Suprapubic skin (tissue), 4 donors: ENCODE measurements at regions not wholly inside any gene's neighbourhood (a gene's known extent, or its start where the extent isn't known, plus 50 kb on each side); places are given as distances from the start of the nearest gene placed in this dataset.

Experiments used
- DNase-seq, 2 donors: peaks; one replicate each; pipeline ENCODE4 v3.0.0-alpha.2; 2019; ENCODE audit warnings: low spot score in 2 of 2
- H3K27ac ChIP-seq: fragments of 200-600 bp; sonication (generic); one replicate; pipeline ENCODE4 v1.5.1; 2019
- H3K27me3 ChIP-seq: fragments of 200-600 bp; sonication (generic); one replicate; pipeline ENCODE4 v1.5.1; 2019
- H3K36me3 ChIP-seq: fragments of 200-600 bp; sonication (generic); one replicate; pipeline ENCODE4 v1.5.1; 2019
- H3K4me1 ChIP-seq: fragments of 200-600 bp; sonication (generic); one replicate; pipeline ENCODE4 v1.5.1; 2019
- H3K4me3 ChIP-seq: fragments of 200-600 bp; sonication (generic); one replicate; pipeline ENCODE4 v1.5.1; 2019; ENCODE audit warnings: mild to moderate bottlenecking
- H3K9me3 ChIP-seq: fragments of 200-600 bp; sonication (generic); one replicate; pipeline ENCODE4 v1.5.1; 2019
- CTCF ChIP-seq, 2 donors: fragments of 200-600 bp in 1 of 2; fragments of 450-650 bp in 1 of 2; sonication (generic) in 1 of 2; IDR thresholded peaks; one replicate each; pipeline ENCODE4 v1.5.1; 2016 to 2019; ENCODE audit warnings: antibody characterized with exemption in 2 of 2, mild to moderate bottlenecking in 1 of 2, moderate library complexity in 1 of 2
- EP300 ChIP-seq: sonication (generic); formaldehyde crosslinking; IDR thresholded peaks from one replicate; pipeline ENCODE4 v1.6.1; 2017; ENCODE audit warnings: antibody characterized with exemption
- POLR2A ChIP-seq, 2 donors: fragments of 450-650 bp; IDR thresholded peaks; one replicate each; pipeline ENCODE4 v1.6.1; 2017; ENCODE audit warnings: antibody characterized with exemption in 2 of 2, mild to moderate bottlenecking in 2 of 2, moderate library complexity in 2 of 2
- POLR2AphosphoS5 ChIP-seq, 3 donors: sonication (generic); formaldehyde crosslinking; IDR thresholded peaks; one replicate each; pipeline ENCODE4 v1.6.1; 2017; ENCODE audit warnings: antibody characterized with exemption in 3 of 3
- WGBS: methylation state at CpG from one replicate; pipeline ENCODE4 v1.1.5; 2018; 5-methylcytosine and 5-hydroxymethylcytosine counted together

- Histone ChIP-seq H3K27ac (no peak overlapping the region), H3K36me3 (no peaks in the 10 kb centered on the region), H3K27me3 (no peaks in the 10 kb centered on the region), H3K9me3 (no peaks in the 10 kb centered on the region), H3K4me3 (no peak overlapping the region), H3K4me1 (no peaks in the 10 kb centered on the region)
- TF ChIP-seq EP300 (no peak), POLR2AphosphoS5 (IDR thresholded peaks at IDR 0.05) (no peak), CTCF (IDR thresholded peaks at IDR 0.05) (no peak), POLR2A (IDR thresholded peaks at IDR 0.05) (no peak)
- 50% methylated on average over 1 of the region's 1 CpG for WGBS
- DNase-seq: no peak
These were observed 186.2 kb downstream of the DRD1 start for GRCh38 chr5:175257847-175258194.

GRCh38 chr5:175257128-175257846, 186.7 kb downstream of the DRD1 start:
- Histone ChIP-seq H3K27ac (no peak overlapping the region), H3K4me3 (no peak overlapping the region), H3K9me3 (no peaks in the 10 kb centered on the region), H3K27me3 (no peaks in the 10 kb centered on the region), H3K4me1 (no peaks in the 10 kb centered on the region), H3K36me3 (no peaks in the 10 kb centered on the region)
- no peak for TF ChIP-seq POLR2AphosphoS5 (IDR thresholded peaks at IDR 0.05)
- no peak for TF ChIP-seq EP300
- TF ChIP-seq CTCF (IDR thresholded peaks at IDR 0.05): no peak
- TF ChIP-seq POLR2A (IDR thresholded peaks at IDR 0.05): no peak
- no peak for DNase-seq
- WGBS: 73% methylated on average over 4 of the region's 4 CpGs

GRCh38 chr5:175254155-175254554, 189.8 kb downstream of the DRD1 start:
- no peak overlapping the region for H3K27ac ChIP-seq

GRCh38 chr5:175253597-175253996, 190.4 kb downstream of the DRD1 start:
- no peak for DNase-seq
- Histone ChIP-seq H3K9me3 (no peaks in the 10 kb centered on the region), H3K36me3 (no peaks in the 10 kb centered on the region), H3K27me3 (no peaks in the 10 kb centered on the region), H3K4me3 (no peak overlapping the region), H3K27ac (no peak overlapping the region), H3K4me1 (no peaks in the 10 kb centered on the region)
- no peak for TF ChIP-seq CTCF (IDR thresholded peaks at IDR 0.05)
- no peak for TF ChIP-seq POLR2AphosphoS5 (IDR thresholded peaks at IDR 0.05)
- no peak for TF ChIP-seq POLR2A (IDR thresholded peaks at IDR 0.05)
- no peak for TF ChIP-seq EP300
- WGBS: 65% methylated on average over 8 of the region's 8 CpGs

More at GRCh38 chr5:175254155-175254554, 189.8 kb downstream of the DRD1 start:
- H3K36me3 ChIP-seq: no peaks in the 10 kb centered on the region
- no peak for TF ChIP-seq CTCF (IDR thresholded peaks at IDR 0.05)
- 19% methylated on average over 1 of the region's 1 CpG for WGBS
- no peaks in the 10 kb centered on the region for H3K27me3 ChIP-seq
- no peaks in the 10 kb centered on the region for H3K9me3 ChIP-seq
- no peak for DNase-seq
- H3K4me1 ChIP-seq: no peaks in the 10 kb centered on the region
- H3K4me3 ChIP-seq: no peak overlapping the region

GRCh38 chr5:175252234-175252805, 191.7 kb downstream of the DRD1 start:
- no peaks in the 10 kb centered on the region for H3K4me1 ChIP-seq
- WGBS: 77% methylated on average over 4 of the region's 4 CpGs
- H3K36me3 ChIP-seq: no peaks in the 10 kb centered on the region
- no peak for DNase-seq
- TF ChIP-seq CTCF (IDR thresholded peaks at IDR 0.05): no peak
- TF ChIP-seq EP300: no peak
- no peak for TF ChIP-seq POLR2A (IDR thresholded peaks at IDR 0.05)
- no peak for TF ChIP-seq POLR2AphosphoS5 (IDR thresholded peaks at IDR 0.05)
- H3K9me3 ChIP-seq: no peaks in the 10 kb centered on the region
- H3K27me3 ChIP-seq: no peaks in the 10 kb centered on the region
- no peak overlapping the region for H3K4me3 ChIP-seq
- no peak overlapping the region for H3K27ac ChIP-seq
